Pancreas (tissue), 10 donors: ENCODE measurements at regions not wholly inside any gene's neighbourhood (a gene's known extent, or its start where the extent isn't known, plus 50 kb on each side); places are given as distances from the start of the nearest gene placed in this dataset.

Experiments
- ATAC-seq, 4 donors: fragments of 200-7000 bp; cut with Tn5 transposase; one replicate each; pipeline versions ENCODE4 v1.8.0 to v1.9.1; 2020; ENCODE audit warnings: mild to moderate bottlenecking in 4 of 4, moderate library complexity in 4 of 4
- DNase-seq, 6 donors: peaks; one replicate each; pipeline ENCODE4 v3.0.0-alpha.2; 2020
- FAIRE-seq: peaks from 2 replicates; lab custom pipeline; 2012; peaks lifted over from hg19 to GRCh38; lab: Jason Lieb, UNC
- H3K27ac ChIP-seq, 4 donors: fragments of 200-600 bp; sonication (generic); 1 replicate in 3 of 4; 2 replicates in 1 of 4; pipeline versions ENCODE4 v1.5.0 to v1.8.0; 2020
- H3K27me3 ChIP-seq, 4 donors: fragments of 200-600 bp; one replicate each; pipeline ENCODE4 v1.8.0; 2021
- H3K36me3 ChIP-seq, 3 donors: fragments of 200-600 bp; sonication (generic) in 1 of 3; one replicate each; pipeline versions ENCODE4 v1.5.0 to v1.8.0; 2020 to 2021
- H3K4me1 ChIP-seq, 3 donors: fragments of 200-600 bp; one replicate each; pipeline ENCODE4 v1.8.0; 2021
- H3K4me3 ChIP-seq, 4 donors: fragments of 200-600 bp; sonication (generic) in 2 of 4; one replicate each; pipeline versions ENCODE4 v1.5.0 to v1.8.0; 2020 to 2021
- H3K9me3 ChIP-seq, 4 donors: fragments of 200-600 bp; one replicate each; pipeline ENCODE4 v1.8.0; 2021
- CTCF ChIP-seq, 4 donors: fragments of 200-600 bp; sonication (generic) in 3 of 4; IDR thresholded peaks; one replicate each; pipeline versions ENCODE4 v1.5.0 to v1.8.0; 2021; ENCODE audit warnings: antibody characterized with exemption in 4 of 4
- WGBS, 2 donors: extraction: QIAGEN DNeasy Blood & Tissue Kit; methylation state at CpG; one replicate each; pipeline ENCODE4 v1.1.7; 2013; 5-methylcytosine and 5-hydroxymethylcytosine counted together
- intact Hi-C, 3 donors: fragments of 100-400 bp; cut with DNase I; formaldehyde crosslinking; loops; one replicate each; pipeline versions ENCODE4 v1.11.1 to v1.14.2; 2022
- donor health status: healthy with polysubstance abuse.
- donor health status: DM: no; HTN: no; CAD: no; lungs with moderate emphysema.
- donor health status: DM: no; HTN: no; CAD: no.
- donor health status: control.
- donor health status: control.
- donor health status: Bipolar disorder and iron deficiency.
- donor health status: DM: yes; HTN: yes; CAD: no.
- donor health status: DM: no; HTN: no; CAD: no.
- donor health status: DM: no; HTN: no; CAD: no.
- donor health status: DM: yes; HTN: yes; CAD: no.

- intact Hi-C loops: no loop called here
- no peak for TF ChIP-seq CTCF (IDR thresholded peaks at IDR 0.05)
- no peak for DNase-seq
- FAIRE-seq: no peak
- H3K27me3 ChIP-seq: no peaks in the 10 kb centered on the region
- H3K4me3 ChIP-seq: no peak overlapping the region
- WGBS, 2 donors: 86% methylated on average over 7 of the region's 7 CpGs
- H3K27ac ChIP-seq: no peak overlapping the region
- no peaks in the 10 kb centered on the region for H3K36me3 ChIP-seq
- H3K9me3 ChIP-seq: no peaks in the 10 kb centered on the region
- no peaks in the 10 kb centered on the region for H3K4me1 ChIP-seq
- ATAC-seq: no peak
Measured at GRCh38 chr15:31557899-31558298, 231.3 kb downstream of the KLF13 start.

GRCh38 chr15:31558840-31559239 lies 232.2 kb downstream of the KLF13 start:
- FAIRE-seq: no peak
- no peak for DNase-seq

GRCh38 chr15:31559786-31560185 lies 233.2 kb downstream of the KLF13 start:
- Histone ChIP-seq H3K27ac (no peak overlapping the region), H3K4me1 (no peaks in the 10 kb centered on the region), H3K36me3 (no peaks in the 10 kb centered on the region), H3K4me3 (no peak overlapping the region), H3K27me3 (no peaks in the 10 kb centered on the region), H3K9me3 (no peaks in the 10 kb centered on the region)
- no peak for FAIRE-seq
- DNase-seq: no peak
- intact Hi-C loops: no loop called here
- no peak for TF ChIP-seq CTCF (IDR thresholded peaks at IDR 0.05)
- 83 to 93% methylated on average over 3 of the region's 3 CpGs for WGBS, 2 donors
- ATAC-seq: no peak

More at GRCh38 chr15:31558840-31559239, 232.2 kb downstream of the KLF13 start:
- H3K27ac ChIP-seq: no peak overlapping the region
- no peak for ATAC-seq
- intact Hi-C loops: no loop called here
- no peaks in the 10 kb centered on the region for H3K36me3 ChIP-seq
- H3K4me3 ChIP-seq: no peak overlapping the region
- WGBS, 2 donors: 91 to 97% methylated on average over 12 of the region's 12 CpGs
- no peaks in the 10 kb centered on the region for H3K9me3 ChIP-seq
- no peak for TF ChIP-seq CTCF (IDR thresholded peaks at IDR 0.05)
- no peaks in the 10 kb centered on the region for H3K4me1 ChIP-seq
- no peaks in the 10 kb centered on the region for H3K27me3 ChIP-seq

- ATAC-seq: no peak
- no peak for FAIRE-seq
- intact Hi-C loops: no loop called here
- DNase-seq: no peak
- Histone ChIP-seq H3K27ac (no peak overlapping the region), H3K4me1 (no peaks in the 10 kb centered on the region), H3K27me3 (no peaks in the 10 kb centered on the region), H3K36me3 (no peaks in the 10 kb centered on the region), H3K4me3 (no peak overlapping the region), H3K9me3 (no peaks in the 10 kb centered on the region)
- no peak for TF ChIP-seq CTCF (IDR thresholded peaks at IDR 0.05)
- 81 to 91% methylated on average over 4 of the region's 4 CpGs for WGBS, 2 donors
Measured at GRCh38 chr15:31560643-31561042, 234.0 kb downstream of the KLF13 start.

GRCh38 chr15:31561156-31561555 lies 234.5 kb downstream of the KLF13 start:
- Histone ChIP-seq H3K4me1 (no peaks in the 10 kb centered on the region), H3K27me3 (no peaks in the 10 kb centered on the region), H3K9me3 (no peaks in the 10 kb centered on the region), H3K27ac (no peak overlapping the region), H3K4me3 (no peak overlapping the region), H3K36me3 (no peaks in the 10 kb centered on the region)
- TF ChIP-seq CTCF (IDR thresholded peaks at IDR 0.05): no peak
- 83 to 88% methylated on average over 7 of the region's 7 CpGs for WGBS, 2 donors
- DNase-seq (no peak), FAIRE-seq (no peak), ATAC-seq (no peak)
- intact Hi-C loops: no loop called here
